Cardiac muscle cell (in vitro differentiated cells and primary cell): ENCODE measurements at regions not wholly inside any gene's neighbourhood (a gene's known extent, or its start where the extent isn't known, plus 50 kb on each side); places are given as distances from the start of the nearest gene placed in this dataset.

ENCODE experiments used
- DNase-seq, 2 donors: peaks; one replicate each; pipeline versions ENCODE4 v3.0.0 to v3.0.0-alpha.2; 2010 to 2017; ENCODE audit warnings: low read depth in 1 of 2, low spot score in 1 of 2
- H3K27ac ChIP-seq: fragments of 200-600 bp; sonication (generic); 2 replicates; pipeline ENCODE4 v1.5.1; 2016
- H3K27me3 ChIP-seq: fragments of 200-600 bp; sonication (generic); 2 replicates; pipeline ENCODE4 v1.6.0; 2016; ENCODE audit warnings: control low read depth
- H3K36me3 ChIP-seq: fragments of 200-600 bp; sonication (generic); 2 replicates; pipeline ENCODE4 v1.5.1; 2016; ENCODE audit warnings: control low read depth
- H3K4me1 ChIP-seq: fragments of 200-600 bp; sonication (generic); 2 replicates; pipeline ENCODE4 v1.8.1; 2017; ENCODE audit warnings: low read depth, mild to moderate bottlenecking, mixed run types
- H3K4me3 ChIP-seq: fragments of 200-600 bp; sonication (generic); 2 replicates; pipeline ENCODE4 v1.5.1; 2016; ENCODE audit warnings: mild to moderate bottlenecking
- H3K9me3 ChIP-seq: fragments of 200-600 bp; sonication (generic); 2 replicates; pipeline ENCODE4 v1.5.1; 2017; ENCODE audit warnings: low read depth, mild to moderate bottlenecking, control low read depth
- CTCF ChIP-seq: IDR thresholded peaks from 2 replicates; pipeline ENCODE4 v1.5.1; 2012; ENCODE audit warnings: low read depth, mild to moderate bottlenecking, low read length

- H3K36me3 ChIP-seq: no peaks in the 10 kb centered on the region
- peaks cover 12% of the 10 kb centered on the region for H3K4me1 ChIP-seq
- H3K4me3 ChIP-seq: no peak overlapping the region
- no peak for TF ChIP-seq CTCF
- H3K9me3 ChIP-seq: no peaks in the 10 kb centered on the region
- no peaks in the 10 kb centered on the region for H3K27me3 ChIP-seq
- peak in 1 of 2 donors; percentile 63 for DNase-seq
- H3K27ac ChIP-seq: no peak overlapping the region
Observed at GRCh38 chr3:64351713-64352638, 126.7 kb upstream of the PRICKLE2 start.

GRCh38 chr3:64349551-64349950, 124.3 kb upstream of the PRICKLE2 start:
- no peaks in the 10 kb centered on the region for H3K27me3 ChIP-seq
- no peak for TF ChIP-seq CTCF
- H3K4me3 ChIP-seq: no peak overlapping the region
- H3K27ac ChIP-seq: no peak overlapping the region
- no peaks in the 10 kb centered on the region for H3K9me3 ChIP-seq
- H3K4me1 ChIP-seq: peaks cover 19% of the 10 kb centered on the region
- H3K36me3 ChIP-seq: no peaks in the 10 kb centered on the region
- no peak for DNase-seq

GRCh38 chr3:64345371-64345770, 120.1 kb upstream of the PRICKLE2 start:
- Histone ChIP-seq H3K36me3 (no peaks in the 10 kb centered on the region), H3K27me3 (no peaks in the 10 kb centered on the region), H3K4me3 (no peak overlapping the region), H3K4me1 (peaks cover 32% of the 10 kb centered on the region), H3K27ac (no peak overlapping the region), H3K9me3 (no peaks in the 10 kb centered on the region)
- DNase-seq: peak in 1 of 2 donors; percentile 97
- TF ChIP-seq CTCF: no peak

GRCh38 chr3:64344721-64345207, 119.5 kb upstream of the PRICKLE2 start:
- Histone ChIP-seq H3K36me3 (no peaks in the 10 kb centered on the region), H3K27ac (peak overlapping the region; percentile 65), H3K4me3 (no peak overlapping the region), H3K27me3 (no peaks in the 10 kb centered on the region), H3K9me3 (no peaks in the 10 kb centered on the region), H3K4me1 (peaks cover 32% of the 10 kb centered on the region)
- TF ChIP-seq CTCF: no peak
- peak; percentile 24 to 76 for DNase-seq

- peak in 1 of 2 donors; percentile 59 for DNase-seq
- Histone ChIP-seq H3K9me3 (no peaks in the 10 kb centered on the region), H3K27me3 (no peaks in the 10 kb centered on the region), H3K36me3 (no peaks in the 10 kb centered on the region), H3K4me1 (peaks cover 29% of the 10 kb centered on the region), H3K4me3 (no peak overlapping the region), H3K27ac (peak overlapping the region; percentile 65)
- TF ChIP-seq CTCF: no peak
Observed at GRCh38 chr3:64343689-64344430, 118.6 kb upstream of the PRICKLE2 start.
